ENCODE measurements at regions not wholly inside any gene's neighbourhood (a gene's known extent, or its start where the extent isn't known, plus 50 kb on each side); places are given as distances from the start of the nearest gene placed in this dataset.

DNA sequence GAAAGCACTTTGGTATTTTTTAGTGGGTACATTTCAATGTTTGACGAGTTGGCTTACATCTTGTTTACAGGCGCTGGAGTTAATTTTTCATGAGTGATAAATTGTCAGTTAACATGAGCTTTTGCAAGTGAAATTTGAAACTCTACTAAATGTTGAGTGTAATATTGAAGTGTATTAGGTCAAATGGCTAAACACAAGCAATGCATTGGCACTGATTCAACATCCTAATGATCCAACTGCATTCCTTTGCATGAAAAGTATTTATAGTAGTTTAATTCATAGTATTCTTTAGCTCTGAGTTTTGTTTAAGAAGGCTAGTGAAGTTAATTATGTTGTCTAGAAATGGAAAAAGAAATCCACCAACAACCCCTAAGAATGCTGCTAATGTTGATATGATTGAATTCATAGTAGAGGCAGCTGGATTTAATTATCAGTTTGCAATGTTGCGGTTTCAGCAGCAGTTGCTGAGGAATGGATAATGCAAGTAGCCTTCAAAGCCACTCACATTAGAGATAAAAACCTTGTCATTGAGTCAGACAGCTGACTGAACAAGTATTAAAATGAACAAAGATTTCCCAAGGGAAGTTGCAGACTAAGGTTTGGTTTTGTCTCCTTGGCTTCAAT is 245.6 kb upstream of the GOLIM4 start:
- TF ChIP-seq CTCF (IDR thresholded peaks at IDR 0.05) (no peak), POLR2AphosphoS5 (IDR thresholded peaks at IDR 0.05) (no peak), EP300 (IDR thresholded peaks at IDR 0.05) (no peak), POLR2A (IDR thresholded peaks at IDR 0.05) (no peak)

Data from upper lobe of left lung (tissue), 4 donors.